ENCODE measurements at regions not wholly inside any gene's neighbourhood (a gene's known extent, or its start where the extent isn't known, plus 50 kb on each side); places are given as distances from the start of the nearest gene placed in this dataset.

DNA sequence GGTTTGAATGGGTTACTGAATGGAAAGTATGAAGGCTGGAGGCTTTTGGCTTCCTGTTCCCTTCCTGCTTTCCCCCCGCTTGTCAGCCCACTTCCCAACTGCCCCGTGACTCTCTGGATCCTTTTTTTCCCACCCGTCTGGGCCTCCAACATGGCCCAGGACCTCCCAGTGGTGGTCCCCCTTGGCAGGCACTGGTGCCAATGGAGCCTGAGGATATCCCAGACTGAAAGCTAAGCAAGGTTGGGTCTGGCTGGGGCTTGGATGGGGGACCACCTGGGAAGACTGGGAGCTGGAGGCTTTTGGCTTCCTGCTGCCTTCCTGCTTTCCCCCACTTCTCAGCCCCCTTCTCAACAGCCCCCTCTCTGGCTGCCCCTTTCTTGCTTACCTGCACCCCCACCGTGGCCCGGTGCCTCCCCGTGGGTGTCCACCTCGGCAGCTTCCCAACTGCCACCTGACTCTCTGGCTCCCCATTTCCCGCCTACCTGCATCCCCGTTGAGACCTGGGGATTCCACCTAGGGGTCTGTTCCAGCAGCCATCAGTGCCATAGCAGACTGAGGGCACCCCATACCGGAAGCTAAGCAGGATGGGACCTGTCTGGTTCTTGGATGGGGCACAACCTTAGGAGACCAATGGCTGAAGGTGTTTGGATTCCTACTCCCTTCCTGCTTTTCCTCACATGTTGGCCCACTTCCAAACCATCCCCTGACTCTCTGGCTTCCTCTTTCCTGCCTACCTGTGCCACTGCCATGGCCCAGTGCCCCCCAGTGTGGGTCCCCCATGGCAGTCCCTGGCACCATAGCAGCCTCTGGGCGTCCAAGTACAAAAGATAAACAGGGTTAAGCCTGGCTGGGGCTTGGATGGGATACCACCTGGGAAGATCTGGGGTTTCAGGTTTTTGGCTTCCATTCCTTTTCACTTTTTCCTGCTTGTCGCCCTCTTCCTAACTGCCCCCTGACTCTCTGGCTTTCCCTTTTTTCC lies 2295.3 kb downstream of the TP53TG3F start:
- intact Hi-C loops (cut with micrococcal nuclease), result no loop called here
- DNase-seq, result no peak
- peaks cover 27% of the 10 kb centered on the region for H3K27me3 ChIP-seq (ENCODE audit: low read depth)
- H3K27ac ChIP-seq (replicated peaks), result no peak overlapping the region
- TF ChIP-seq CTCF (IDR thresholded peaks at IDR 0.05; ENCODE audit: borderline replicate concordance), result no peak
- no peaks in the 10 kb centered on the region for H3K36me3 ChIP-seq
- no peaks in the 10 kb centered on the region for H3K4me1 ChIP-seq
- H3K4me3 ChIP-seq, result no peak overlapping the region
- H3K9me3 ChIP-seq (replicated peaks), result peaks cover 5% of the 10 kb centered on the region

DNA sequence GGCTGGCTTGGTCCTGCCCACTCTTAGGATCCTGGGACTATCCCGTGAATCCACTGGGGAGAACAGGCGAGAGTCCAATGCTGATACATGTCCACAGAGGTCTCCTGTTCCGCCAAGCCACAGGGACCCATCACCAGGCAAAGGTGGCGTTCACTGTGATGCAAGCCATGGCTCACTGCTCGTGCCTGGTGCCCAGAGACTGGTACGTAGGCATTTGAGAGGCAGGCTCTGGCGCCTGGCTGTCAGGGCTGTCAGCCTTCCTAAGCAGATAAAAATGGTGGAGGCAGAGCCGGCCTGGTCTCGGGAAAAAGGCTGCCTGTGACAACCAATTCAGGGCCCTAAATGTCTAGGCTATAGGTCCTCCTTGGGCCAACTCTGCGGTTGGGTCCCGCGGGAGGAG lies 2329.0 kb downstream of the TP53TG3F start:
- H3K4me1 ChIP-seq, result no peaks in the 10 kb centered on the region
- peaks cover 14% of the 10 kb centered on the region for H3K9me3 ChIP-seq (replicated peaks)
- DNase-seq, result no peak
- no peaks in the 10 kb centered on the region for H3K36me3 ChIP-seq
- no peak overlapping the region for H3K4me3 ChIP-seq
- no peak for TF ChIP-seq CTCF (IDR thresholded peaks at IDR 0.05; ENCODE audit: borderline replicate concordance)
- intact Hi-C loops (cut with micrococcal nuclease), result no loop called here
- no peak overlapping the region for H3K27ac ChIP-seq (replicated peaks)
- H3K27me3 ChIP-seq (ENCODE audit: low read depth), result peaks cover 21% of the 10 kb centered on the region

GRCh38 chr16:35792516-35793285 lies 2333.3 kb downstream of the TP53TG3F start:
- intact Hi-C loops (cut with micrococcal nuclease), result no loop called here
- no peaks in the 10 kb centered on the region for H3K9me3 ChIP-seq (replicated peaks)
- H3K4me1 ChIP-seq, result no peaks in the 10 kb centered on the region
- H3K36me3 ChIP-seq, result no peaks in the 10 kb centered on the region
- H3K4me3 ChIP-seq, result no peak overlapping the region
- TF ChIP-seq CTCF (IDR thresholded peaks at IDR 0.05; ENCODE audit: borderline replicate concordance), result no peak
- H3K27me3 ChIP-seq (ENCODE audit: low read depth), result peaks cover 21% of the 10 kb centered on the region
- no peak overlapping the region for H3K27ac ChIP-seq (replicated peaks)
- DNase-seq, result no peak

DNA sequence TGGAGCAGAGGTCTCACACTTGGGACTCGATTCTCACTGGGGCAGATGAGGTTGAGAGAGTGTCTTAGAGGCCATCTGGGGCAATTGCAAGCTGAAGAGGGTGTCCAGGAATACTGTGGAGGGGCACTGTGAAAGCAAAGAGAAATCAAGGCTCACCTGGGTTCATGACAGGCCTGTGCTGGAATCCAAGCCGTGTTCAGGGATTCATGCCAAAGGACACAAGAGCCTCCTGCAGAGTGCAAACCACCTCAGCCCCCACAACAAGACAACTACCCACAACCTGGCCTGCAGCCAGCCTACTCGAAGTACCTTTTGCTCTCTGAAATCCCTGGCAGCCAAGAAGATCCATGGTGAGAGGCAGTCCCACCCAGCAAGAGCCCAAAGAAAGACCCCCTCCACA lies 2334.2 kb downstream of the TP53TG3F start:
- no peak overlapping the region for H3K4me3 ChIP-seq

More for the DNA sequence above, 2334.2 kb downstream of the TP53TG3F start:
- DNase-seq, result no peak
- Histone ChIP-seq H3K27ac (replicated peaks) (no peak overlapping the region), H3K27me3 (ENCODE audit: low read depth) (peaks cover 21% of the 10 kb centered on the region), H3K4me1 (no peaks in the 10 kb centered on the region), H3K36me3 (no peaks in the 10 kb centered on the region), H3K9me3 (replicated peaks) (no peaks in the 10 kb centered on the region)
- TF ChIP-seq CTCF (IDR thresholded peaks at IDR 0.05; ENCODE audit: borderline replicate concordance), result no peak
- intact Hi-C loops (cut with micrococcal nuclease), result no loop called here
